SK-N-SH (cell line): ENCODE measurements at regions not wholly inside any gene's neighbourhood (a gene's known extent, or its start where the extent isn't known, plus 50 kb on each side); places are given as distances from the start of the nearest gene placed in this dataset.
A peak's percentile ranks its signal among the peaks of the same experiment; 100 is the strongest.

Experiments
- CTCF ChIA-PET: fragments of 300-600, 350-600 bp; formaldehyde crosslinking; extraction: SDS; loops from one replicate; lab custom pipeline; 2021; lab: Yijun Ruan, JAX
- POLR2A ChIA-PET: fragments of 350-600 bp; sonication (Branson Sonifier 250); formaldehyde crosslinking; extraction: SDS; loops from one replicate; lab custom pipeline; 2020; ENCODE audit warnings: antibody characterized with exemption, inconsistent platforms; lab: Yijun Ruan, JAX
- DNase-seq: peaks from one replicate; pipeline ENCODE4 v3.0.0; 2012
- H2AFZ ChIP-seq: fragments of 200-600 bp; sonication (generic); 2 replicates; pipeline ENCODE4 v1.8.1; 2016; ENCODE audit warnings: antibody characterized with exemption, mild to moderate bottlenecking, low read depth
- H3F3A ChIP-seq: fragments of 200-600 bp; sonication (generic); replicated peaks from 2 replicates; pipeline ENCODE3; 2016; ENCODE audit warnings: antibody characterized with exemption, mild to moderate bottlenecking; ENCODE audit not compliant: insufficient read depth
- H3K27ac ChIP-seq, 2 experiments: fragments of 200-500 bp in 1 of 2; fragments of 200-600 bp in 1 of 2; sonication (Bioruptor generic) in 1 of 2; sonication (generic), shearing (Covaris generic) in 1 of 2; 2 replicates each; pipeline versions ENCODE4 v1.5.1 to v1.6.1; 2014 to 2016; ENCODE audit warnings: low read depth in 2 of 2, inconsistent platforms in 1 of 2, low read length in 1 of 2, mild to moderate bottlenecking in 1 of 2, mixed read lengths in 1 of 2
- H3K27me3 ChIP-seq: fragments of 200-600 bp; sonication (generic), shearing (Covaris generic); 2 replicates; pipeline ENCODE4 v1.6.1; 2016; ENCODE audit warnings: mixed run types; ENCODE audit not compliant: insufficient read depth
- H3K36me3 ChIP-seq, 2 experiments: fragments of 200-500 bp in 1 of 2; fragments of 200-600 bp in 1 of 2; sonication (Bioruptor generic) in 1 of 2; sonication (generic) in 1 of 2; replicated peaks in 1 of 2; 2 replicates each; pipeline versions ENCODE3 to v1.5.1; 2014 to 2016; ENCODE audit warnings: low read length in 1 of 2, mild to moderate bottlenecking in 1 of 2; ENCODE audit not compliant: insufficient read depth in 2 of 2, control insufficient read depth in 1 of 2
- H3K4me1 ChIP-seq, 2 experiments: fragments of 200-500 bp in 1 of 2; fragments of 200-600 bp in 1 of 2; sonication (Bioruptor generic) in 1 of 2; sonication (generic), shearing (Covaris generic) in 1 of 2; 2 replicates each; pipeline versions ENCODE4 v1.5.1 to v1.6.1; 2014 to 2016; ENCODE audit warnings: low read depth in 1 of 2, low read length in 1 of 2, mixed run types in 1 of 2; ENCODE audit not compliant: insufficient read depth in 2 of 2, control insufficient read depth in 1 of 2
- H3K4me2 ChIP-seq: fragments of 200-600 bp; sonication (generic), shearing (Covaris generic); 2 replicates; pipeline ENCODE4 v1.6.1; 2017; ENCODE audit warnings: mixed run types
- H3K4me3 ChIP-seq, 2 experiments: fragments of 200-500 bp in 1 of 2; fragments of 200-600 bp in 1 of 2; sonication (Bioruptor generic) in 1 of 2; sonication (generic), shearing (Covaris generic) in 1 of 2; 2 replicates each; pipeline versions ENCODE4 v1.5.1 to v1.8.1; 2014 to 2016; ENCODE audit warnings: low read depth in 2 of 2, inconsistent platforms in 1 of 2, low read length in 1 of 2, mild to moderate bottlenecking in 1 of 2, mixed read lengths in 1 of 2, moderate library complexity in 1 of 2
- H3K79me2 ChIP-seq: fragments of 200-600 bp; sonication (generic); 2 replicates; pipeline ENCODE4 v1.8.1; 2017; ENCODE audit warnings: mild to moderate bottlenecking; ENCODE audit not compliant: insufficient read depth
- H3K9ac ChIP-seq: fragments of 200-600 bp; sonication (generic); 2 replicates; pipeline ENCODE4 v1.6.1; 2017; ENCODE audit warnings: mixed run types
- H3K9me2 ChIP-seq: fragments of 200-600 bp; sonication (generic); 2 replicates; pipeline ENCODE4 v1.6.1; 2017; ENCODE audit warnings: mixed run types
- H3K9me3 ChIP-seq: fragments of 200-600 bp; sonication (generic); 2 replicates; pipeline ENCODE4 v1.6.1; 2017; ENCODE audit warnings: mixed run types, mild to moderate bottlenecking, moderate library complexity
- H4K20me1 ChIP-seq: fragments of 200-600 bp; sonication (generic); 2 replicates; pipeline ENCODE4 v1.6.1; 2017; ENCODE audit warnings: mild to moderate bottlenecking, mixed run types; ENCODE audit not compliant: insufficient read depth
- EZH2phosphoT487 ChIP-seq: fragments of 200-600 bp; sonication (generic); IDR thresholded peaks from 2 replicates; pipeline ENCODE4 v1.6.1; 2017; ENCODE audit warnings: low read depth, mixed run types, mild to moderate bottlenecking, antibody characterized with exemption, moderate library complexity, borderline replicate concordance
- FOSL2 ChIP-seq: IDR thresholded peaks from 2 replicates; pipeline ENCODE4 v1.4.0; 2012; ENCODE audit warnings: low read depth, mild to moderate bottlenecking, moderate library complexity, borderline replicate concordance
- GABPA ChIP-seq: IDR thresholded peaks from 2 replicates; pipeline ENCODE4 v1.4.0; 2012; ENCODE audit warnings: low read depth, mild to moderate bottlenecking
- JUND ChIP-seq: IDR thresholded peaks from 2 replicates; pipeline ENCODE4 v1.4.0; 2012
- MXI1 ChIP-seq: IDR thresholded peaks from 2 replicates; pipeline ENCODE4 v1.6.1; 2012; ENCODE audit warnings: mild to moderate bottlenecking, low read depth, low read length, improper control_type of control experiment
- POLR2AphosphoS5 ChIP-seq: IDR thresholded peaks from 2 replicates; pipeline ENCODE4 v1.6.1; 2012; ENCODE audit warnings: low read depth, low read length
- RAD21 ChIP-seq: IDR thresholded peaks from 2 replicates; pipeline ENCODE4 v1.6.1; 2012; ENCODE audit warnings: mild to moderate bottlenecking, low read length
- RFX5 ChIP-seq: IDR thresholded peaks from 2 replicates; pipeline ENCODE4 v1.6.1; 2012; ENCODE audit warnings: mild to moderate bottlenecking, improper control_type of control experiment, low read length
- RXRA ChIP-seq: IDR thresholded peaks from 2 replicates; pipeline ENCODE4 v1.4.0; 2012; ENCODE audit warnings: low read depth, mild to moderate bottlenecking, borderline replicate concordance
- TCF12 ChIP-seq: IDR thresholded peaks from 2 replicates; pipeline ENCODE4 v1.4.0; 2012
- TEAD4 ChIP-seq: IDR thresholded peaks from 2 replicates; pipeline ENCODE4 v1.4.0; 2012; ENCODE audit warnings: mild to moderate bottlenecking, borderline replicate concordance; ENCODE audit not compliant: insufficient read depth
- YY1 ChIP-seq: IDR thresholded peaks from 2 replicates; pipeline ENCODE4 v1.4.0; 2012; ENCODE audit warnings: low read depth, mild to moderate bottlenecking
- WGBS: methylation state at CpG from one replicate; pipeline ENCODE4 v1.1.6; 2017; ENCODE audit warnings: low lambda C conversion rate; 5-methylcytosine and 5-hydroxymethylcytosine counted together
- TF ChIP-seq, protein P1 (sequence below): fragments of 200-600 bp; sonication (generic); IDR thresholded peaks from 2 replicates; pipeline ENCODE4 v1.6.1; 2017; ENCODE audit warnings: antibody characterized with exemption, mild to moderate bottlenecking, moderate library complexity
- TF ChIP-seq, protein P2 (sequence below): IDR thresholded peaks from 2 replicates; pipeline ENCODE4; 2012
- TF ChIP-seq, protein P3 (sequence below): IDR thresholded peaks from 2 replicates; pipeline ENCODE4 v1.6.1; 2012; ENCODE audit warnings: mild to moderate bottlenecking, low read depth, low read length, moderate library complexity
- TF ChIP-seq, protein P4 (sequence below): IDR thresholded peaks from 2 replicates; pipeline ENCODE4 v1.4.0; 2012; ENCODE audit warnings: low read depth, borderline replicate concordance

DNA sequence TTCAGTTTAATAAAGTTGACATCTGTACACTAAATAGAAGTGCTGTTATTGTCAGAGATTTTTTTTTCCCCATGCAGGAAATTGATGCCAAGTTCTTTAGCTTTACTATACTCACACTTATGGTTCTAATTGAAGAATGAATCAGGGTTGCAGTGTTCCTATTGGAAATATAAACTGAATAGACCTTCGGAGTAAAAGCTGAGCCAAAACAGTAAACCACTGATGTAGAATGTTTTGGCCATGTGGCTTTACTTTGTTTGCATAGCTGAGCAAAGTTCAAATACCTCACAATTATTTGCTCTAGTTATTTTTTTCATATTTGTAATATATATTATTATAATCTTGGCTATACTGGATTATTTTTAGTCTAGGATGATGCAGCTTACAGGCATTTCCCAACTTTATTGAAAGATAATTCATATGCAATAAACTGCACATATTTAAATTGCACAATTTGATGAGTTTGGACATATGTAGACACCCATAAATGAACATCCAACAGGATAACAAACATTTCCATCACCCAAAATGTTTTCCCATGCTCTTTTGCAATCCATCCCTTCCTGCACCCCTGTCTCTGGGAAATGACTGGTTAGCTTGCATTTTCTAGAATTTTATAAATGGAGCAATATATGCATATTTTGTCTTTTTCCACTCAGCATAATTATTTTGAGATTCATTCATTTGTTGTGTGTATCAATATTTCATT lies 105.8 kb upstream of the NOX3 start:
- Histone ChIP-seq H3K79me2 (no peaks in the 10 kb centered on the region), H3K9me3 (no peaks in the 10 kb centered on the region; the same call in 1 of the 2 replicates), H3K4me2 (no peak overlapping the region), H3K27me3 (no peaks in the 10 kb centered on the region), H3K36me3 (no peaks in the 10 kb centered on the region), H3K9ac (no peak overlapping the region), H3K4me1 (no peaks in the 10 kb centered on the region), H3K27ac (no peak overlapping the region), H4K20me1 (no peaks in the 10 kb centered on the region), H2AFZ (0 out of 2 replicates have a peak overlapping the region, but pooled peaks have one; percentile 35), H3K9me2 (no peaks in the 10 kb centered on the region), H3K4me3 (no peak overlapping the region), H3F3A (no peaks in the 10 kb centered on the region)
- DNase-seq, result no peak
- no peak for TF ChIP-seq MXI1
- no peak for TF ChIP-seq POLR2AphosphoS5
- TF ChIP-seq, protein P1, sequence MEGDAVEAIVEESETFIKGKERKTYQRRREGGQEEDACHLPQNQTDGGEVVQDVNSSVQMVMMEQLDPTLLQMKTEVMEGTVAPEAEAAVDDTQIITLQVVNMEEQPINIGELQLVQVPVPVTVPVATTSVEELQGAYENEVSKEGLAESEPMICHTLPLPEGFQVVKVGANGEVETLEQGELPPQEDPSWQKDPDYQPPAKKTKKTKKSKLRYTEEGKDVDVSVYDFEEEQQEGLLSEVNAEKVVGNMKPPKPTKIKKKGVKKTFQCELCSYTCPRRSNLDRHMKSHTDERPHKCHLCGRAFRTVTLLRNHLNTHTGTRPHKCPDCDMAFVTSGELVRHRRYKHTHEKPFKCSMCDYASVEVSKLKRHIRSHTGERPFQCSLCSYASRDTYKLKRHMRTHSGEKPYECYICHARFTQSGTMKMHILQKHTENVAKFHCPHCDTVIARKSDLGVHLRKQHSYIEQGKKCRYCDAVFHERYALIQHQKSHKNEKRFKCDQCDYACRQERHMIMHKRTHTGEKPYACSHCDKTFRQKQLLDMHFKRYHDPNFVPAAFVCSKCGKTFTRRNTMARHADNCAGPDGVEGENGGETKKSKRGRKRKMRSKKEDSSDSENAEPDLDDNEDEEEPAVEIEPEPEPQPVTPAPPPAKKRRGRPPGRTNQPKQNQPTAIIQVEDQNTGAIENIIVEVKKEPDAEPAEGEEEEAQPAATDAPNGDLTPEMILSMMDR, result no peak
- TF ChIP-seq EZH2phosphoT487, result no peak
- TF ChIP-seq GABPA, result no peak
- no peak for TF ChIP-seq JUND
- no peak for TF ChIP-seq RXRA
- no peak for TF ChIP-seq FOSL2
- no peak for TF ChIP-seq YY1
- no peak for TF ChIP-seq RAD21
- no peak for TF ChIP-seq TCF12
- TF ChIP-seq RFX5, result no peak
- TF ChIP-seq, protein P2, sequence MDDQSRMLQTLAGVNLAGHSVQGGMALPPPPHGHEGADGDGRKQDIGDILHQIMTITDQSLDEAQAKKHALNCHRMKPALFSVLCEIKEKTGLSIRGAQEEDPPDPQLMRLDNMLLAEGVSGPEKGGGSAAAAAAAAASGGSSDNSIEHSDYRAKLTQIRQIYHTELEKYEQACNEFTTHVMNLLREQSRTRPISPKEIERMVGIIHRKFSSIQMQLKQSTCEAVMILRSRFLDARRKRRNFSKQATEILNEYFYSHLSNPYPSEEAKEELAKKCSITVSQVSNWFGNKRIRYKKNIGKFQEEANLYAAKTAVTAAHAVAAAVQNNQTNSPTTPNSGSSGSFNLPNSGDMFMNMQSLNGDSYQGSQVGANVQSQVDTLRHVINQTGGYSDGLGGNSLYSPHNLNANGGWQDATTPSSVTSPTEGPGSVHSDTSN, result no peak
- TF ChIP-seq, protein P3, sequence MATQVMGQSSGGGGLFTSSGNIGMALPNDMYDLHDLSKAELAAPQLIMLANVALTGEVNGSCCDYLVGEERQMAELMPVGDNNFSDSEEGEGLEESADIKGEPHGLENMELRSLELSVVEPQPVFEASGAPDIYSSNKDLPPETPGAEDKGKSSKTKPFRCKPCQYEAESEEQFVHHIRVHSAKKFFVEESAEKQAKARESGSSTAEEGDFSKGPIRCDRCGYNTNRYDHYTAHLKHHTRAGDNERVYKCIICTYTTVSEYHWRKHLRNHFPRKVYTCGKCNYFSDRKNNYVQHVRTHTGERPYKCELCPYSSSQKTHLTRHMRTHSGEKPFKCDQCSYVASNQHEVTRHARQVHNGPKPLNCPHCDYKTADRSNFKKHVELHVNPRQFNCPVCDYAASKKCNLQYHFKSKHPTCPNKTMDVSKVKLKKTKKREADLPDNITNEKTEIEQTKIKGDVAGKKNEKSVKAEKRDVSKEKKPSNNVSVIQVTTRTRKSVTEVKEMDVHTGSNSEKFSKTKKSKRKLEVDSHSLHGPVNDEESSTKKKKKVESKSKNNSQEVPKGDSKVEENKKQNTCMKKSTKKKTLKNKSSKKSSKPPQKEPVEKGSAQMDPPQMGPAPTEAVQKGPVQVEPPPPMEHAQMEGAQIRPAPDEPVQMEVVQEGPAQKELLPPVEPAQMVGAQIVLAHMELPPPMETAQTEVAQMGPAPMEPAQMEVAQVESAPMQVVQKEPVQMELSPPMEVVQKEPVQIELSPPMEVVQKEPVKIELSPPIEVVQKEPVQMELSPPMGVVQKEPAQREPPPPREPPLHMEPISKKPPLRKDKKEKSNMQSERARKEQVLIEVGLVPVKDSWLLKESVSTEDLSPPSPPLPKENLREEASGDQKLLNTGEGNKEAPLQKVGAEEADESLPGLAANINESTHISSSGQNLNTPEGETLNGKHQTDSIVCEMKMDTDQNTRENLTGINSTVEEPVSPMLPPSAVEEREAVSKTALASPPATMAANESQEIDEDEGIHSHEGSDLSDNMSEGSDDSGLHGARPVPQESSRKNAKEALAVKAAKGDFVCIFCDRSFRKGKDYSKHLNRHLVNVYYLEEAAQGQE, result no peak
- TF ChIP-seq, protein P4, sequence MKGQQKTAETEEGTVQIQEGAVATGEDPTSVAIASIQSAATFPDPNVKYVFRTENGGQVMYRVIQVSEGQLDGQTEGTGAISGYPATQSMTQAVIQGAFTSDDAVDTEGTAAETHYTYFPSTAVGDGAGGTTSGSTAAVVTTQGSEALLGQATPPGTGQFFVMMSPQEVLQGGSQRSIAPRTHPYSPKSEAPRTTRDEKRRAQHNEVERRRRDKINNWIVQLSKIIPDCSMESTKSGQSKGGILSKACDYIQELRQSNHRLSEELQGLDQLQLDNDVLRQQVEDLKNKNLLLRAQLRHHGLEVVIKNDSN, result no peak
- no peak for TF ChIP-seq TEAD4
- CTCF ChIA-PET, result interaction anchor here (1.1 kb wide), 1 partner anchor 9 kb away, joined by 3 read pairs; no protein-coding TSS in a partner anchor
- 50% methylated on average over 1 of the region's 1 CpG for WGBS
- POLR2A ChIA-PET, result interaction anchor here (0.6 kb wide), 2 partner anchors 12 to 336 kb away, joined by 3 read pairs; no protein-coding TSS in a partner anchor
